Choroid plexus epithelial cell (primary cell): ENCODE measurements at regions not wholly inside any gene's neighbourhood (a gene's known extent, or its start where the extent isn't known, plus 50 kb on each side); places are given as distances from the start of the nearest gene placed in this dataset.

ENCODE experiments used
- DNase-seq: peaks from one replicate; pipeline ENCODE4 v3.0.0-alpha.2; 2010; ENCODE audit warnings: low read depth
- H3K4me3 ChIP-seq: 2 replicates; pipeline ENCODE4 v1.5.1; 2011; ENCODE audit warnings: low read depth, mild to moderate bottlenecking, control low read depth, low read length, moderate library complexity
- TF ChIP-seq, protein P1 (sequence below): conservative IDR thresholded peaks from 2 replicates; pipeline ENCODE4 v1.5.1; 2011; ENCODE audit warnings: low read depth, mild to moderate bottlenecking, control low read depth, inconsistent platforms, low read length, moderate library complexity

DNA sequence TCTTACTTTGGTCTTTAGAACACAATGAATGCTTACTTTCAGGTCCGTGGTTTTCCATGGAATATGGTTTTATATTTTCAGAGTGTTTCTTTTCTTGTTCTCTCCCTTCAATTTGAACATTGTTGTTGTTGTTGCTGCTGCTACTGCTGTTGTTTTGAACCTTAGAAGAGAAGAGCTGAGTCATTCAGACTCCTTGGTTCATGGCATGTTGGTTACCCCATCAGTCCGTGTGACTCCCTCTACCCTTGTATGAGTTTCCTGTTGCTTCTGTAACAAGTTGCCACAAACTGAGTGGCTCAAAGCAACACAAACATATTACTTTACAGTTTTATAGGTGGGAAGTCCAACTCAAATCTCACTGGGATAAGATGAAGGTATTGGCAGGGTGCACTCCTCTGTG is 511.0 kb downstream of the INSC start:
- DNase-seq, result no peak
- TF ChIP-seq, protein P1, sequence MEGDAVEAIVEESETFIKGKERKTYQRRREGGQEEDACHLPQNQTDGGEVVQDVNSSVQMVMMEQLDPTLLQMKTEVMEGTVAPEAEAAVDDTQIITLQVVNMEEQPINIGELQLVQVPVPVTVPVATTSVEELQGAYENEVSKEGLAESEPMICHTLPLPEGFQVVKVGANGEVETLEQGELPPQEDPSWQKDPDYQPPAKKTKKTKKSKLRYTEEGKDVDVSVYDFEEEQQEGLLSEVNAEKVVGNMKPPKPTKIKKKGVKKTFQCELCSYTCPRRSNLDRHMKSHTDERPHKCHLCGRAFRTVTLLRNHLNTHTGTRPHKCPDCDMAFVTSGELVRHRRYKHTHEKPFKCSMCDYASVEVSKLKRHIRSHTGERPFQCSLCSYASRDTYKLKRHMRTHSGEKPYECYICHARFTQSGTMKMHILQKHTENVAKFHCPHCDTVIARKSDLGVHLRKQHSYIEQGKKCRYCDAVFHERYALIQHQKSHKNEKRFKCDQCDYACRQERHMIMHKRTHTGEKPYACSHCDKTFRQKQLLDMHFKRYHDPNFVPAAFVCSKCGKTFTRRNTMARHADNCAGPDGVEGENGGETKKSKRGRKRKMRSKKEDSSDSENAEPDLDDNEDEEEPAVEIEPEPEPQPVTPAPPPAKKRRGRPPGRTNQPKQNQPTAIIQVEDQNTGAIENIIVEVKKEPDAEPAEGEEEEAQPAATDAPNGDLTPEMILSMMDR, result no peak
- H3K4me3 ChIP-seq, result no peak overlapping the region

DNA sequence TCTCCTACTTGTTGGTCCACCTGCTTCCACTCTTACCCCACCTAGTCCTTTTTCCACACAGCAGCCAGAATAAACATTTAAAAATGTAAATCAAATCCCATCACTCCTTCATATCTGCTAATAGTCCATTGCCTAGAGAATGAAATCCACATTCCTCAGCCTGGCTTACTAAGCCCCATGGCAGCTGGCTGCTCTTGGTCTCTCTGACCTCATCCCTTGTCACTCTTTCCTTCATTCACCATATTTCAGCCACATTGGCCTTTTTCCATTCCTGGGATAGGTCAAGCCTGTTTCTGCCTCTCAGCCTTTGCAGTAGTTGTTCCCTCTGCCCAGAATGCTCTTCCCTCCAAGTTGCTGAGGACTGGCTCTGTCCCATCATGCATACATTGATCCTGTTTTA is 512.8 kb downstream of the INSC start:
- DNase-seq, result no peak
- H3K4me3 ChIP-seq, result no peak overlapping the region
- TF ChIP-seq, protein P1, result no peak

DNA sequence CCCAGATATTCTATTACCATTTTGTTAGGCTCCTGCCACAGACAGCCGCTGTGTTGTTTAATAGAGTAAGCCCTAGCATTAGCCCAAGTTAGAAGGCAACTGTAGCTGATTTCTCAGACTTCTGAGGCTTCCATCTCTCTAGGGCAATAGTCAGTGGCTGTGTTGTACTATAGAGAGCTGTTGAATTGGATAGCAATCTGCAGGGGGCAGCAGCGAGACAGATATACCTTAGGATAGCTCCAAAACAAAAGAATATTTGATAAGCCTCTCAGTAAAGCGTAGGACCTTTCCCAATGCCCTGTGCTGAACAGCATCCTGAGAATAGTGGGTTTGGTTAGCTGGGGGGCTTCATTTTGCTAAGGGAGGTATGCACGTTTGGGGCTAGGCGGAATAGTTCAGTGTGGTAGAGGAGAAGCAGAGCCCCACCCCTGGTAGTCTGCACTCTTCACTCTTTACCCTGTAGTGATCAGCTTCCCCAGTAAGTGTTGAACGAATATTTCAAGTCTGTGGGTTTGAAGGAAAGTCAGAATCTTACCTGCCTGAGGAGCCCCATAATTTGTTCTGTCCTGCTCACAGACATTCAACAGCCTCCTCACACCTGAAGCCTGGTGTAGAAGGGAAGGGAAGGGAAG is 515.1 kb downstream of the INSC start:
- no peak overlapping the region for H3K4me3 ChIP-seq
- TF ChIP-seq, protein P1, result peak; percentile 26
- peak; percentile 23 for DNase-seq

DNA sequence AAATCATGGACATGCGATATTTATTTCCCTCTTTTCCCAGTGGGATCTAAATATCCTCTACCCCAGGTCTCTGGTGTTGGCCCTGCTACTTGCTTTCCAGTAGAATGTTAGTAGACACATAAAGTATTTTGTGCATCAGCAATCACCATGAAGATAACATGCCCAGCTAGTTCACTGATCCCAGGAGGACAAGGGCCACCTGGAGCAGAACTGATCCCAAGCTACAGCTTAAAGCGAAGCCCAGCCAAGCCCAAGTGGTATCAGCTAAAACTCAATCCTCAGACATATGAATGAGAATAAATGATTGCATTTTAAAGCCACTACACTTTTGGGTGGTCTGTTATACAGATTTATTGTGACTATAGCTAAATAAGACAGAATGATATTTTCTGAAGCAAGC is 516.2 kb downstream of the INSC start:
- no peak for DNase-seq
- TF ChIP-seq, protein P1, result no peak
- no peak overlapping the region for H3K4me3 ChIP-seq

DNA sequence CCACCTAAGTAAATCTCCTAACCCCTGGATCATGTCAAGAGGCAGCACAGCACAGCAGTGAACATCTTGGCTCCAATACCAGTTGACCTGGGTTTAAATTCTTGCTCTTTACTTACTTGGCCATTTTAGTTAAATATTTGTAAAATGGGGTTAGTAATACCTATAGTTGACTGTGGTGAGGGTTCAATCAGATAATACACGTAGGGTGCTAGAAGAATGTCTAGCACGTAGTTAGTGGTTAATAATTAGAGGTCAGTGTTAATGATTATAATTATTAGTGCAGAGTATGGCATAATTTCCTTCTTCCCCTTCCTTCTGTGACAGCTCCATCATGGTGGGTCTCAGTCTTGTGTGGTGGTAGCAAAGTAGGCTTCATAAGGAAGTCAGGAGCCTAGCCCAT is 520.8 kb downstream of the INSC start:
- DNase-seq, result no peak
- no peak overlapping the region for H3K4me3 ChIP-seq
- TF ChIP-seq, protein P1, result no peak

DNA sequence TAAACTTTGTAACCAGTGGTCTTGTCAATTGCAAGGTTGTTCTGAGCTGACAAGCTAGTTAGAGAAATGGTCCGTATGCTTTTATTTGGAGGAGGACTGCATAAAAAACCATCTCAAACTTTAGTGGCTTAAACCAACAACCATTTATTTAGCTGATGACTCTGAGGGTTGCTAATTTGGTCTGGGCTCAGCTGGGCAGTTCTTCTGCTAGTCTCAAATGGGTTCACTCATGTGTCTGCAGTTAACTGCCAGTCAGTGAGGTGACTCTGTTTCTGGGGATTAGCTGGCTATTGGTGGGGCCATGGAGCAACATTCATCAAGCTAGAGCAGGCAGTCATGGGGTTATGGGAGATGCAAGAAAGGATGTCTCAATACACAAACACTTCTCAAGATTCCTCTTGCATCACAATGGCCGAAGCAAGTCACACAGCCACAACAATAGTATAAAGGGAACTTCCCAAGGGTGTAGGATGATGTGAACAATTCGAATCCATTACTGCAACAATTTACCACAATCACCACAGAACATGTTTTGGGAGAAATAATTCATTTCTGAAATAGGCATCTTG is 521.9 kb downstream of the INSC start:
- TF ChIP-seq, protein P1, result no peak
- DNase-seq, result no peak
- no peak overlapping the region for H3K4me3 ChIP-seq

DNA sequence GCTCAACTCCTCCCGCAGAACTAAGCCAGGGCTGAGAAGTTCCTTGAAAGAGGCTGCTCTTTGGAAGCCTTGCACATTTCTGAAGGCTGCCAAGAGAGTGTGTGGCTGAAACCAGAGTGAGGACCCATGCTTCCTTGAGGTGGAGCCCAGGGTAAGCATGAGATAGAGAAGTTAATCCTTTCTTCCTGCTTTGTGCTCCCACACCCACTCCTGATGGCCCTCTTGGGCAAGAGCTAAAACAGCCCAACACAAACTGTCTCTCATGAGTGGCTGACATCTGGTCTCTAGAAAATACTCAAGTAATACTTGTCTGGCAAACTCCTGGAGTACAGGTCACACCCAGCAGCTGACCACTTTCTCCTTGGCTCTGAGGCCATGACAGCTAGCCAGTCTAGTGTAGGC is 523.7 kb downstream of the INSC start:
- no peak for DNase-seq
- TF ChIP-seq, protein P1, result no peak
- H3K4me3 ChIP-seq, result no peak overlapping the region
